ENCODE measurements at regions not wholly inside any gene's neighbourhood (a gene's known extent, or its start where the extent isn't known, plus 50 kb on each side); places are given as distances from the start of the nearest gene placed in this dataset.
"Not testable (repeated sequence)": the region's sequence is repeated elsewhere in the genome, so short reads cannot be mapped to it uniquely, and the experiment has no call there.

DNA sequence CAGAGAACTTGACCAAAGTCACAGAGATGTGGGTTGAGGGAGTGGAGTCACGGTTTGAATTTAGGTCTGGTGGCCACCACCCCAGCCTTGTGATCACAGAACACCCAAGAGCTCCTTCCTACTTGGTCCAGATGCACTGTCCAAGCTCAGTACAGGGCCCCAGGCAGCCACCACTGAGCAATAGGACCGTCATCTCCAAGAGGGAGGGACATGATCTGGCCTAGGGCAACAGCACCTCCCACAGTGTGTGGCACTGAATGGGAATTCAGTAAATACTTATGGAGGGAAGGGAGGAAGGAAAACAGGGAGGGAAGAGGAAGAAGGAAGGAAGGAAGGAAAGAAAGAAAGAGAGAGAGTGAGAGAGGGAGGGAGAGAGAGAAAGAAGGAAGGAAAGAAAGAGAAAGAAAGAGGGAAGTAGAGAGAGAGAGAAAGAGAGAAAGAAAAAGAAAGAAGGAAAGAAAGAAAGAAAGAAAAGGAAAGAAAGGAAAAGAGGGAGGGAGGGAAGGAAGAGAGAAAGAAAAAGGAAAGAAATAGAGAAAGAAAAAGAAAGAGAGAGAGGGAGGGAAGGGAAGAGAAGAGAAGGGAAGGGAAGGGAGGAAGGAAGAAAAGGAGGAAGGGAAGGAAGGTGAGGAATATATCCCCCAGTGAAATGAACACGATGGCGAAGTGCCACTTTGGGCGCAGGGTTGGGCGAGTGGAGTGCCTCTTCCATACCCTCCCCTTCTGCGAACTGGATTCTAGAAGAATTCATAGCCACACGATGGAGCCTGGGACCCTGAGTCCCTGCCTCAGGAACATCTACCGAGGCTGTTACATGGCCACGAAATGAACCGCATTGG, 243.7 kb downstream of the TFAP2C start:
- no peak for DNase-seq (ENCODE audit: low spot score)

DNA sequence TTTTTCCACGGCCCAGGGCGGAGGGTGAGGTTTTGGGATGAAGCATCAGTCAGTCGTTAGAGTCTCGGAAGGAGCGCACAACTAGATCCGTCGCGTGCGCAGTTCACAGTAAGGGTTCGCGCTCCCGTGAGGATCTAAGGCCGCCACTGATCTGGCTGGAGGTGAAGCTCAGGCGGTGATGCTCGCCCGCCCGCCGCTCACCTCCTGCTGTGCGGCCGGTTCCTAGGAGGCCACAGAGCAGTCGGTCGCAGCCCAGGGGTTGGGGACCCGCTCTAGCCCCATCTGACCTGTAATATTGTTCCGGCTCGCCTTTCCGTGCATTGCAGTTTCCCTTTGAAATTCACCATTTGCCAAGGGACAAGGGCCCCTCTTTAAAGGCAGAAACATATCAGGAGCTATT, 244.7 kb downstream of the TFAP2C start:
- no peak for DNase-seq (ENCODE audit: low spot score)

GRCh38 chr20:56875052-56875659, 246.1 kb downstream of the TFAP2C start:
- DNase-seq (ENCODE audit: low spot score): peak; percentile 92

DNA sequence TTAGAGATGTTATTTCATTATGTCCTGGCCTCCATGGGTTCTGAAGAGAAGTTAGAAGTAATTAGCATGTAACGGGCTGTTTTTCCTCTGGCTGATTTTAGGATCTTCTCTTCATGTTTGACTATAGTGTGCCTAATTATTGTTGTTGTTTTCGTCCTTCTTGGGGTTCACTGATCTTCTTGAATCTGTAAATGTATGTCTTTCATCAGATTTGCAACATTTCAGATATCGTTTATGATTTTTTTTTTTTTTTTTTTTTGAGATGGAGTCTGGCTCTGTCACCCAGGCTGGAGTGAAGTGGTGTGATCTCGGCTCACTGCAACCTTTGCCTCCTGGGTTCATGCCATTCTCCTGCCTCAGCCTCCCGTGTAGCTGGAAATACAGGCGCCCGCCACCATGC, 246.7 kb downstream of the TFAP2C start:
- DNase-seq (ENCODE audit: low spot score): no peak

DNA sequence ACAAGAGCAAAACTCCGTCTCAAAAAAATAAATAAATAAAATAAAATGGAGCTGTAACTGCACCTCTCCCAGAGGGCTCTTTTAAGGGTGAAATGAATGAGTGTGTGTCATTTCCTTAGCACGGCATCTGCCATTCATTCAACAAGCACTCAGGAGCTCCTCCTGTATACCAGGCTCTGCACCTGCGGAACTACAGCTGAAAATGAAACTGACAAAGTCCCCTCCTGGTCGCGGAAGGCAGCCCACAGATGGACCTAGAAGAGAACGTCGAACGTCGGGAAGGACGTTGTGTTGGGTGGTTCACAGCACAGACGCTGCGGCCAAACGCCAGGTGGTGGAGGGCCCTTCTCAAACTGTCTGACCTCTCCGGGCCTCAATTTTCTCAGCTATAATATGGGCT, 256.4 kb downstream of the TFAP2C start:
- DNase-seq (ENCODE audit: low spot score): no peak

GRCh38 chr20:56890011-56890410, 260.9 kb downstream of the TFAP2C start:
- DNase-seq (ENCODE audit: low spot score): no peak

DNA sequence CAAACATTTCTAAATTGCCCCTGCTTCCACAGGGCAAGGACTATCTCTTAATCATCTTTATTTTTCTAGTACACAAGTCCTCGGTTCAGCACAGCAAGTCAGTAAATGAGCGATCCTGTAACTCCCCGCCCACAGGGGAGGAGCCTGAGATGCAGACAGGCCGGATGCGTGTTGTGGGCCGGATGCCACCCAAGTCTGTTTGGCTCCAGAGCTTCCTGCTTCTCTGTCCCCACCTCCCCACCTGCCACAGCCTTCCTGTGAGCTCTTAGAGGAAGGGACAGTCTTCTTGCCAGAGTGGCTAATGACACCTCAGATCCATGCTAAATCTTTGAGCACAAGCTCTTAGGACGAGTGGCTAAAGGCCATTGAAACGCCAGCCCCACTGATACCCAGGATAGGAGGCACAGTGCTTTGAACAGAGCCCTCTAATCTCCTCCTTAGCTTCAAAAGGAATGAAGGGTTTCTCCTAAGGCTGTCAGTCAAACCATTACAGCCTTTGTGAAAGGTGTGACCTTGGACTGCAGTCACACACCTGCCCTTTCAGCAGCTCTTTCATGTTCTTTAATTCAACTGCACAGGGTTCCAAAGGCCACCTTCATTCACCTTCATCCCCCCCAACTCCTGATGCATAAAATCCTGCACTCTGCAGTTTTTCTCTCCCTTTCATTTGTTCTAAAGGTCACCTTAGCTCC, 264.3 kb downstream of the TFAP2C start:
- DNase-seq (ENCODE audit: low spot score): no peak

GRCh38 chr20:56896447-56896846, 267.3 kb downstream of the TFAP2C start:
- DNase-seq (ENCODE audit: low spot score): no peak

DNA sequence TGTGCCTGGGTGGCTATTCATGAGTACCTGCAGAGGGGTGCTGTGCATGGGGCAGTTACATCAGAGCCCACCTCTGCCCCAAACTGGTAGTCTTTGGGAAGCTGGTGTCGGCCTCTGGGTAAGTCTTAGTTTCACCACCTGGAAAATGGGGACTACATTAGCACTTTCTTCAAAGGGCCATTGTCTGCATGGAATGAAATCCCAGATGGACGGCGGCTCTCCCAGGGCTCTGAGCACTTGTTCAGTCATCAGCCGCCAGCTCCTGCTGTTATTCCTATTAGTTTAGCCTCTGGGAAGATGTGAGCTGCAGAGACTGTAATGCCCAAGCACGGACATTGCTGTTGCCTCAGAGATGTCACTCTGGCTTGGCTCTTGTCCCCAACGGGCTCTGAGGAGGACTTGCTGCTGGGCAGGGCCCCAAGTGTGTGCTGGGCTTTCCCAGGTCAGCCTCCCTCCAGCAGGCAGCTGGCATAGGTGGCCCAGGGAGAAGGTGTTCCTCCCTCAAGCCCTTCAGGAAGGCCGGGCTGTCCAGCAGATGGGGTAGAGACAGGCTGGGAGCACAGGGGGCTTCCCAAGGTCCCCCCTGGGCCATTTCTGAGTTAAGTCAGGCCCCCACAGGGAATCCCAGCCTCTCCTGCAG, 268.3 kb downstream of the TFAP2C start:
- DNase-seq (ENCODE audit: low spot score): no peak

DNA sequence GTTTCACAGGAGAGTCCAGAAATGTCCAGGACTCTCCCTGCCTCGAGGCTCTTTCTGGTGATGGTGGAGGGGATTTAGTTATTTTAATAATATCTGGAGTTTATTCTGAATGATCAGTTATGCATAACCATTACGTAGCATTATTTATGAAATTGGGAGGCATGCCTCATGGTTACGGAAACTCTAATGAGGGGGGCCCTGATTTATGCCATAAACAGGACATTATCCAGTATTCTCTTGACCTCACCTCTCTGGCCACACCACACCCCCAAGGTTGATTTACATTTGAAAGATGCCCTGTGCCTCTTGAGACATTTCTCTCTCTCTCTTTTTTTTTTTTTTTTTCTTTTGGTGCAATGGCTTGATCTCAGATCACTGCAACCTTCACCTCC, 268.8 kb downstream of the TFAP2C start:
- no peak for DNase-seq (ENCODE audit: low spot score)

GRCh38 chr20:56899506-56899905, 270.4 kb downstream of the TFAP2C start:
- no peak for DNase-seq (ENCODE audit: low spot score)

DNA sequence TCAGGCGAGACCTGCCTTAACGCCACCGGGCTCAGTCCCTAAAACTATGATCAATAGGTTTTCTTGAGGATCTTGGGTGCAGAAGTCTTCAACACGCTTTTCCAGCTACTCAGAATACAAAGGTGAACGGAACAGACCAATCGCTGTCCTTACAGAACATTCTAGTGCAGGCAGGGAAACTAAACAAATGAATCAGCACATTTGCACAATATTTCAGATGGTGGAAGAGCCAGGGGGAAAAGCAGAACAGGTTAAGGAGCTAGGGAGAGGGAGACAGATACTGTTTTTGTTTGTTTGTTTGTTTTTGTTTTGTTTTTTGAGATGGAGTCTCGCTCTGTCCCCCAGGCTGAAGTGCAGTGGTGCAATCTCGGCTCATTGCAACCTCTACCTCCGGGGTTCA, 271.1 kb downstream of the TFAP2C start:
- no peak for DNase-seq (ENCODE audit: low spot score)

DNA sequence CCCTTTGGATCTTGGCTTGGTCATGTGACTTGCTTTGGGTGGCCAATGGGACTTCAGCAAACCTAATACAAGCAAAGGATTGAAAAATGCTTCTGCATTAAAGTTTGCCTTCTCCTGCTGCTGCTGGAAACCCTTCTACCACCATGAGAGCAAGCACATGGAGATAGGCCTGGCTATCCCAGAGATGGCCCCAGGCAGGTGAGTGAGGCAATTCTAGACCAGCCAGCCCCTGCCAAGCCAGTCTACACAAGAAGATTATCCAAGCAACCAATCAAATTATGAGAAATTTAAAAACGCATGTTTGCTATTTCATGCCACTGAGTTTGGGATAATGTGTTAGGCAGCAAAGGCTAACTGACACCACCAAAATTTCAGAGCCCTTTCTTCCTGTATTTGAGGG, 274.3 kb downstream of the TFAP2C start:
- no peak for DNase-seq (ENCODE audit: low spot score)

DNA sequence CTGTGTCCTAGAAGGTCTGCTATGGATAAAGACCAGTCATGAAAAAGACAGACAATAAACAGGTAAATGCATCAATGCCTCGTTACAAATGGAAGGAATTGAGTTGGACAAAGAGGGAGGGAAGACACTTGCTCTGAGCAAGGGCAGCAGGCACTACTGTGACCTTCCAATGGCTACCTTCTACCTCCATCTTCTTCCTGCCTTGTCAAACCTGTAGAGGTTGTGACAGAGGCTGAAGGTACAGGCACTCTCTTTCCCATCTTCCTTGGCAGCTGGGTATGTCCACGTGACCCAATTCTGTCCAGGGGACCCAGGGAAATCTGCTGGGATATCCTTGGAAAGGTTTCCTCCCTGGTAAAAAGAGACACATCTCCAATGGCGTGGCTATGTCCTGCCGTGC, 274.8 kb downstream of the TFAP2C start:
- DNase-seq (ENCODE audit: low spot score): no peak

- DNase-seq (ENCODE audit: low spot score): no peak
Measured at GRCh38 chr20:56909918-56910714, 281.0 kb downstream of the TFAP2C start.

GRCh38 chr20:56911946-56912345, 282.8 kb downstream of the TFAP2C start:
- no peak for DNase-seq (ENCODE audit: low spot score)

DNA sequence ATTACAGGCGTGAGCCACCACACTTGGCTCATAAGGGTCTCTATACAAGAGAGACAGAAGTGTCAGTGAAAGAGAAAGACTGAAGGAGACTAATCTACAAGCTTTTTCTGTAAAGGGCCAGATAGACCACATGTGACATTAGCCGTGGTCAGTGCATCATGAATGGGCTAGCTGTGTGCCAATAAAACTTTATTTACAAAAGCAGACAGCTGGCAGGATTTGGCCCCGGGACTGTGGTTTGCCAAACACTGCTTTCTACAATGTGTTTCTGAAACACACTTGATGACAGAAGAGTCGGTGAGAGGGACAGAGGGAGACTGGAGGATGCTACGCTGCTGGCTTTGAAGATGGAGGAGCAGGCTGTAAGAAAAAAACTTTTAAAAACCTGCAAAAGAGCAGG, 285.4 kb downstream of the TFAP2C start:
- DNase-seq (ENCODE audit: low spot score): no peak

DNA sequence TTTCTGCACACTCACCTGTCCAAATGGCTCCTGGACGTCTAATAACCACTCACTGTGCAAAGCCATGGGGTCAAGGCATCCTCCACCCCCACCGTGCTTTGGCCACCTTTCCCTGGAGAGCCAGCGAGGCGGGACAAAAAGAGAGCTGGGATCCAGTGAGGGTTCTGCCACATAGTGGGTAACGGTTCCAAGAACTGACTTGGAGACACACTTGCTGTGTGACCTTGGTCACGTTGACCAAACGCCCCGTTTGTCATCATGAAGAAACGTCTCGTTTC, 287.2 kb downstream of the TFAP2C start:
- no peak for DNase-seq (ENCODE audit: low spot score)

GRCh38 chr20:56920041-56920440, 290.9 kb downstream of the TFAP2C start:
- not testable (repeated sequence) for DNase-seq (ENCODE audit: low spot score)

GRCh38 chr20:56922497-56922896, 293.4 kb downstream of the TFAP2C start:
- DNase-seq (ENCODE audit: low spot score): no peak

- DNase-seq (ENCODE audit: low spot score): no peak
Measured at GRCh38 chr20:56924292-56925081, 295.4 kb downstream of the TFAP2C start.

Measured in AG08395 (cell line).